ENCODE measurements at regions not wholly inside any gene's neighbourhood (a gene's known extent, or its start where the extent isn't known, plus 50 kb on each side); places are given as distances from the start of the nearest gene placed in this dataset.

DNA sequence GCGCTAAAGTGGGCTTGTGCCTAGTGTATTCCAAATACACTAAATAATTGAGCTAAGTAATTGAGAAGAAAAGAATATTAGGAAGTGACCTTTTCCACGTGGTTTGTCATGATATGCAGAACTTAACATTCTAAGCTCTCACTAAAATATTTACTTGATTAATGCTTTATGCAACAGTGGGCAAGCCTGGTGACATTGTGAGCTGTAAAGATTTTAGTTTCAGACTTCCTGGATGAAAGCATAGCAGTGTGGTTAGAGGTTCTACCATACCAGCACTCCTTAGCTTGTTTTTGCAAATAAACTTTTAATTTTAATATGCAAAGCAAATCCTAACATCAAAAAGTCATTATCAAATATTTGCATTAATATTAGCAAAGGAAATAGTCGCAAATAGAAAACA is 1065.1 kb upstream of the SPRY2 start:
- TF ChIP-seq EZH2 (IDR thresholded peaks at IDR 0.05) (no peak), POLR2AphosphoS5 (IDR thresholded peaks at IDR 0.05; ENCODE audit: borderline replicate concordance, low read depth, low read length) (no peak)

All from SK-N-MC (cell line).